ENCODE measurements at regions not wholly inside any gene's neighbourhood (a gene's known extent, or its start where the extent isn't known, plus 50 kb on each side); places are given as distances from the start of the nearest gene placed in this dataset.

- no CpG with 5 or more reads among the region's 2 CpGs for WGBS (ENCODE audit: insufficient coverage, low lambda C conversion rate)
- Histone ChIP-seq H3K27me3 (ENCODE audit: control insufficient read depth, insufficient read depth, low read length) (no peaks in the 10 kb centered on the region), H3K4me3 (ENCODE audit: low read length) (no peak overlapping the region), H3K27ac (ENCODE audit: low read length) (no peak overlapping the region), H3K36me3 (ENCODE audit: control insufficient read depth, insufficient read depth, low read length) (no peaks in the 10 kb centered on the region), H3K4me1 (ENCODE audit: control insufficient read depth, insufficient read depth, low read length) (no peaks in the 10 kb centered on the region), H3K9me3 (ENCODE audit: control insufficient read depth, low read depth, low read length) (no peaks in the 10 kb centered on the region)
- DNase-seq: no peak
These were observed 115.1 kb downstream of the NAB1 start for GRCh38 chr2:190763901-190764514.

GRCh38 chr2:190765386-190766173, 115.0 kb upstream of the GLS start:
- WGBS (ENCODE audit: insufficient coverage, low lambda C conversion rate): 80% methylated on average over 4 of the region's 7 CpGs
- H3K36me3 ChIP-seq (ENCODE audit: control insufficient read depth, insufficient read depth, low read length): no peaks in the 10 kb centered on the region
- H3K9me3 ChIP-seq (ENCODE audit: control insufficient read depth, low read depth, low read length): no peaks in the 10 kb centered on the region
- no peaks in the 10 kb centered on the region for H3K4me1 ChIP-seq (ENCODE audit: control insufficient read depth, insufficient read depth, low read length)
- no peak overlapping the region for H3K4me3 ChIP-seq (ENCODE audit: low read length)
- H3K27ac ChIP-seq (ENCODE audit: low read length): no peak overlapping the region
- no peaks in the 10 kb centered on the region for H3K27me3 ChIP-seq (ENCODE audit: control insufficient read depth, insufficient read depth, low read length)
- no peak for DNase-seq

- Histone ChIP-seq H3K4me1 (ENCODE audit: control insufficient read depth, insufficient read depth, low read length) (no peaks in the 10 kb centered on the region), H3K36me3 (ENCODE audit: control insufficient read depth, insufficient read depth, low read length) (no peaks in the 10 kb centered on the region), H3K27me3 (ENCODE audit: control insufficient read depth, insufficient read depth, low read length) (no peaks in the 10 kb centered on the region), H3K27ac (ENCODE audit: low read length) (no peak overlapping the region), H3K4me3 (ENCODE audit: low read length) (no peak overlapping the region), H3K9me3 (ENCODE audit: control insufficient read depth, low read depth, low read length) (no peaks in the 10 kb centered on the region)
- DNase-seq: no peak
- WGBS (ENCODE audit: insufficient coverage, low lambda C conversion rate): no CpG with 5 or more reads among the region's 3 CpGs
These were observed 114.4 kb upstream of the GLS start for GRCh38 chr2:190766174-190766572.

GRCh38 chr2:190766595-190766994, 114.0 kb upstream of the GLS start:
- H3K36me3 ChIP-seq (ENCODE audit: control insufficient read depth, insufficient read depth, low read length): no peaks in the 10 kb centered on the region
- no peaks in the 10 kb centered on the region for H3K27me3 ChIP-seq (ENCODE audit: control insufficient read depth, insufficient read depth, low read length)
- no peak for DNase-seq
- H3K27ac ChIP-seq (ENCODE audit: low read length): no peak overlapping the region
- H3K9me3 ChIP-seq (ENCODE audit: control insufficient read depth, low read depth, low read length): no peaks in the 10 kb centered on the region
- no peaks in the 10 kb centered on the region for H3K4me1 ChIP-seq (ENCODE audit: control insufficient read depth, insufficient read depth, low read length)
- no peak overlapping the region for H3K4me3 ChIP-seq (ENCODE audit: low read length)
- WGBS (ENCODE audit: insufficient coverage, low lambda C conversion rate): 80% methylated on average over 1 of the region's 2 CpGs

DNA sequence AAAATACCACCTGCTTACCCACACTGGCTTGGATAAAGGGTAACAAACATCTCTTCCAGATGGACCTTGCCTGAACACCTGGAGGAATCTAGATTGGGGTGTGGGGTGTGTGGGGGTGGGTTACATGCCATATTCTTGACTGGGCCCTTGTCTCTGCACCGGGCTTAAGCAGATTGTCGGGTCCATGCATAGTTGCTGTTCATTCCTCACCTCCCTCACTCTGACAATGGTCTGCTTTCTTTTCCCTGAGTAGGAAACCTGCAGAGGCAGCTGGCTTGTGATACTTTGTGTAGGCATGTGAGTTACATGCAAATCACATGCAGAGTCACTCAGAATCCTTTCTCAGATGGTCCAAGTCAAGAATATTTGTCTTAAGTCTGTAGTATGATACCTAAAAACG, 112.8 kb upstream of the GLS start:
- Histone ChIP-seq H3K4me3 (ENCODE audit: low read length) (no peak overlapping the region), H3K9me3 (ENCODE audit: control insufficient read depth, low read depth, low read length) (no peaks in the 10 kb centered on the region)
- WGBS (ENCODE audit: insufficient coverage, low lambda C conversion rate): 100% methylated on average over 1 of the region's 3 CpGs

DNA sequence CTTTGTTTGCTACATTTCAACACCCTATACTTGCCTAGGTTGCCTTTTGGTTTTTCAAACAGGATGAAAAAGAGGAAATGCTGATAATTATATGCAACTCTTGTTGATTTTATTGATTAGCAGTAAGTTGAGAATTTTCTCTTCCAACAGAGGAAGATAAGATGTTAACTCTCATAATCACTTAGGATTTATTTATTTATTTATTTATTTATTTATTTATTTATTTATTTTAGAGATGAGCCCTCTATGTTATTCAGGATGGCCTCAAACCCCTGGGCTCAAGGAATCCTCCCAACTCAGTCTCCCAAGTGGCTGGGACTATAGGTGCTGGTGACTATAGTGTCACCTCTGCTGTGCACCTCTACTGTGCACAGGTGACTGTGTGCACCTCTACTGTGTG, 111.4 kb upstream of the GLS start:
- no peaks in the 10 kb centered on the region for H3K9me3 ChIP-seq (ENCODE audit: control insufficient read depth, low read depth, low read length)
- H3K27ac ChIP-seq (ENCODE audit: low read length): no peak overlapping the region

More for the DNA sequence above, 112.8 kb upstream of the GLS start:
- DNase-seq: no peak
- H3K36me3 ChIP-seq (ENCODE audit: control insufficient read depth, insufficient read depth, low read length): no peaks in the 10 kb centered on the region
- no peak overlapping the region for H3K27ac ChIP-seq (ENCODE audit: low read length)
- no peaks in the 10 kb centered on the region for H3K4me1 ChIP-seq (ENCODE audit: control insufficient read depth, insufficient read depth, low read length)
- no peaks in the 10 kb centered on the region for H3K27me3 ChIP-seq (ENCODE audit: control insufficient read depth, insufficient read depth, low read length)

DNA sequence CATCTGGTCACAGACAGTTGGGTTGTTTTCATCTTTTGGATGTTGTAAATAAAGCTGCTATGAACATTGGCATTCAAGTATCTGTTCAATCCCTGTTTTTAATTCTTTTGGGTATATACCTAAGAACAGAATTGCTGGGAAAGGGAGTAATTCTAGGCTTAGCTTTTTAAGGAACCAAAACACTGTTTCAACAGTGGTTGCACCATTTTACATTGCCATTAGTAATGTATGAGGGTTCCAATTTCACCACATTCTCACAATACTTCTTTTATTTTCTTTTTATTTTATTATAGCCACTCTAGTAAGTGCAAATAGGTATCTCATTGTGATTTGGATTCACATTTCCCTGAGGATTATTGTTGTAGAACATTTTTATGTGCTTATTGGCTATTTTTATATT, 108.9 kb upstream of the GLS start:
- Histone ChIP-seq H3K27ac (ENCODE audit: low read length) (no peak overlapping the region), H3K9me3 (ENCODE audit: control insufficient read depth, low read depth, low read length) (no peaks in the 10 kb centered on the region), H3K36me3 (ENCODE audit: control insufficient read depth, insufficient read depth, low read length) (no peaks in the 10 kb centered on the region), H3K27me3 (ENCODE audit: control insufficient read depth, insufficient read depth, low read length) (no peaks in the 10 kb centered on the region), H3K4me1 (ENCODE audit: control insufficient read depth, insufficient read depth, low read length) (no peaks in the 10 kb centered on the region), H3K4me3 (ENCODE audit: low read length) (no peak overlapping the region)
- no peak for DNase-seq

More for the DNA sequence above, 111.4 kb upstream of the GLS start:
- H3K4me1 ChIP-seq (ENCODE audit: control insufficient read depth, insufficient read depth, low read length): no peaks in the 10 kb centered on the region
- no peak overlapping the region for H3K4me3 ChIP-seq (ENCODE audit: low read length)
- H3K36me3 ChIP-seq (ENCODE audit: control insufficient read depth, insufficient read depth, low read length): no peaks in the 10 kb centered on the region
- no peak for DNase-seq
- H3K27me3 ChIP-seq (ENCODE audit: control insufficient read depth, insufficient read depth, low read length): no peaks in the 10 kb centered on the region

GRCh38 chr2:190780594-190780993, 100.0 kb upstream of the GLS start:
- DNase-seq: peak; percentile 49 to 69
- Histone ChIP-seq H3K36me3 (ENCODE audit: control insufficient read depth, insufficient read depth, low read length) (no peaks in the 10 kb centered on the region), H3K4me1 (ENCODE audit: control insufficient read depth, insufficient read depth, low read length) (peaks cover 22% of the 10 kb centered on the region), H3K4me3 (ENCODE audit: low read length) (no peak overlapping the region), H3K9me3 (ENCODE audit: control insufficient read depth, low read depth, low read length) (no peaks in the 10 kb centered on the region), H3K27me3 (ENCODE audit: control insufficient read depth, insufficient read depth, low read length) (no peaks in the 10 kb centered on the region), H3K27ac (ENCODE audit: low read length) (peak overlapping the region; percentile 53)
- WGBS (ENCODE audit: insufficient coverage, low lambda C conversion rate): no CpG with 5 or more reads among the region's 1 CpG

DNA sequence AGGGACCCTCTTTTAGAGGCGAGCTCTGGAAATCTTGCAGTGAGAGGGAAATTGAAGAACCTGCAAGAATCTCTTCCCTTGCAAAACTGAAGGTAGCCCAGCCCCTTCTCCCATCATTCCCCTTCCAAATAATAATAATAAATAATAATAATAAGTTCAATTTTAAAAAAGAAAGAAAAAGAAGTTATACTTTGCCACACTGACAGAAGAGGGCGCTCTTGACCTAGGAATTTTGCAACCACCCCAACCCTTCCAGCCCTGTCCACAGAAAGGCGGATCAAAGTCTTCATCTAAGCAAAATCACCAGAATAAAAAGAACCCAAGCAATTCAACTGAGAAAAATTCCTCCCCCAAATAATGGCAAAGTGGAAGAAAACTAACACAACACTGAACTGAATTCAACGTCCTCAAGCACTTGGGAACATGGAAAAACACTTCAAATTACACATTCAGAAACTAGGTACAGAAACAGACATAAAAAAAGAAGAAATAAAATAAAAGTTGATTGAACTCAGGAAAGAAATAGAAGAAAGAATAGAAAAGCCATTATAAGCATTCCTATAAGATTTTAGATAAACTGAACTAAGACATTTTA, 98.9 kb upstream of the GLS start:
- peaks cover 31% of the 10 kb centered on the region for H3K4me1 ChIP-seq (ENCODE audit: control insufficient read depth, insufficient read depth, low read length)
- no peaks in the 10 kb centered on the region for H3K36me3 ChIP-seq (ENCODE audit: control insufficient read depth, insufficient read depth, low read length)
- H3K27me3 ChIP-seq (ENCODE audit: control insufficient read depth, insufficient read depth, low read length): no peaks in the 10 kb centered on the region
- peak in 1 of 2 donors; percentile 61 for DNase-seq
- H3K4me3 ChIP-seq (ENCODE audit: low read length): no peak overlapping the region
- no peak overlapping the region for H3K27ac ChIP-seq (ENCODE audit: low read length)
- H3K9me3 ChIP-seq (ENCODE audit: control insufficient read depth, low read depth, low read length): no peaks in the 10 kb centered on the region
- no CpG with 5 or more reads among the region's 4 CpGs for WGBS (ENCODE audit: insufficient coverage, low lambda C conversion rate)

DNA sequence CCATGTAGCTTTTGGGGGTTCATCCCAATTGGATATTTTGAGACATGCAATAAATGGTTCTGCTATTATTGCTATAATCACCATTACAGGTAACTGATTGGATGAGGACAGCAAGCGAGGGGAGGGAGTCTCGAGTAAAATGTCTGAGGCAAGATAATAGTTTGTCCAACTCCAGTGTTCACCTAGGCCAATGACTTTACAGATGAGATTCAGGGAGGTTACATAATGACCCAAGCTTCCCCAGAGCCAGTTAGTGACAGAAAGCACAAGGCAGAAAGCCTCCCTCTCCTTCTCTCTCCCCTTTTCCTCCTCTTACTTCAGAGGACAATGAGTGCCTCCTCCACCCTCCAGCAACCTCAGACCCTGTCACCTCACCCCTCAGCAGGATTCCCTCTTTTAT, 98.4 kb upstream of the GLS start:
- peaks cover 36% of the 10 kb centered on the region for H3K4me1 ChIP-seq (ENCODE audit: control insufficient read depth, insufficient read depth, low read length)
- H3K9me3 ChIP-seq (ENCODE audit: control insufficient read depth, low read depth, low read length): no peaks in the 10 kb centered on the region
- H3K27ac ChIP-seq (ENCODE audit: low read length): no peak overlapping the region
- no peak overlapping the region for H3K4me3 ChIP-seq (ENCODE audit: low read length)
- WGBS (ENCODE audit: insufficient coverage, low lambda C conversion rate): no CpG with 5 or more reads among the region's 2 CpGs
- no peak for DNase-seq
- H3K36me3 ChIP-seq (ENCODE audit: control insufficient read depth, insufficient read depth, low read length): no peaks in the 10 kb centered on the region
- no peaks in the 10 kb centered on the region for H3K27me3 ChIP-seq (ENCODE audit: control insufficient read depth, insufficient read depth, low read length)

All from large intestine (tissue), 3 donors.